Right lung (tissue), 2 donors: ENCODE measurements at regions not wholly inside any gene's neighbourhood (a gene's known extent, or its start where the extent isn't known, plus 50 kb on each side); places are given as distances from the start of the nearest gene placed in this dataset.
"Not testable (repeated sequence)": the region's sequence is repeated elsewhere in the genome, so short reads cannot be mapped to it uniquely, and the experiment has no call there.

Source experiments
- DNase-seq, 2 donors: peaks; one replicate each; pipeline ENCODE4 v3.0.0-alpha.2; 2013

- not testable (repeated sequence) for DNase-seq
These were observed 248.3 kb downstream of the CDH7 start for GRCh38 chr18:65998971-65999700.

GRCh38 chr18:65995206-65995605 lies 244.4 kb downstream of the CDH7 start:
- DNase-seq, result no peak

- no peak for DNase-seq
These were observed 243.5 kb downstream of the CDH7 start for GRCh38 chr18:65994302-65994701.

- DNase-seq, result no peak
These were observed 240.3 kb downstream of the CDH7 start for GRCh38 chr18:65990944-65991708.

DNA sequence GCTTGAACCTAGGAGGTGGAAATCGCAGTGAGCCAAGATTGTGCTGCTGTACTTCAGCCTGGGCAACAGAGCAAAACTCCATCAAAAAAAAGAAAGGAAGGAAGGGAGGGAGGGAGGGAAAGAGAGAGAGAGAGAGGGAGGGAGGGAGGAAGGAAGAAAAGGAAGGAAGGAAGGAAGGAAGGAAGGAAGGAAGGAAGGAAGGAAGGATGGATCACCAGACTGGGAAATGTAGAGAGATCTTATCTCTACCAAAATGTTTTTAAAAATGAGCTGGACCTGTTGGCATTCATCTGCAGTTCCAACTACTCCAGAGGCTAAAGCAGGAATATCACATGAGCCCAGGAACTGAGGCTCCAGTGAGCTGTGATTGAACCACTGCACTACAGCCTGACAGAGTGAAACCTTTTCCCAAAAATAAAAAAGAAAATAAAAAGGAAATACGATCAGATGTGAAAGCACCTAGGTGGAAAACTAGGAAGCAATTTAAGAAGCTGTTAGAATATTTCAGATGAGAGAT lies 239.4 kb downstream of the CDH7 start:
- no peak for DNase-seq

- DNase-seq, result no peak
These were observed 238.2 kb downstream of the CDH7 start for GRCh38 chr18:65988972-65989371.

DNA sequence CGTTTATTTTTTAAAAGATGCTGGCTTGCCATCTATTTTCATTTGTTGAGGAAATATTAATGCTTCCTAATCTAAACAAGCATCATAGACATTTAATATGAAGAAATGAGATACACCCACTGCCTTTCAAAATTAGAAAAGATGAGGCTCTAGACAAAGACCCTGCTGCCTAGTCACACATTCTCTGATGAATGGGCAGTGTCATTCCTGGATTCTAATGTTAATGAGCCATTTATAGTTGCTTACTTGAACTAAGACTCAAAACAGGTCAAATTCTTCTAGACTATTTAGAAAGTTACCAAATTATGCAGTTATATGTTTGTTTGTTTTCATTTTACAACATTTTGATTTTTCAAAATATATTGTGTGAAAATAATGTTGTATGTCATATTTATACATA lies 237.6 kb downstream of the CDH7 start:
- DNase-seq, result no peak

DNA sequence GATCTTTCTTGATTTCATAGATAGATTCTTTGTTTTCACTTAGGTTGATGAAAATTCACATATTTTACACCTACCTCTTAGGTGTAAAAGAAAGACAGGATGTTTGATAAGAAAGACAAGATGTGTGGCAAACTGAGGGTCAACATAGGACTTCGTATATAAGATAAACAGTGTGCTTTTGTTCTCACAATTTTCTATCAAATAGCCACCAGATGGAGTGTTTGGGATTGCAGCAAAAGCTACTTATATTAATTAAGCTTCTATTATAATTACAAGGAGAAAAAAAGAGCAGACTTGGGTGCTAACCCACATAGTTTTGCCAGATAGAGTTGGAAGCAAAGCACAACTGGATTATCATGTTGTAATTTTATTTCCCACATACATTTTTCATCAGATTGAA lies 232.9 kb downstream of the CDH7 start:
- DNase-seq, result no peak

- DNase-seq, result no peak
These were observed 224.7 kb downstream of the CDH7 start for GRCh38 chr18:65975536-65975935.

GRCh38 chr18:65974758-65975157 lies 223.9 kb downstream of the CDH7 start:
- no peak for DNase-seq

GRCh38 chr18:65968239-65969004 lies 217.6 kb downstream of the CDH7 start:
- no peak for DNase-seq

DNA sequence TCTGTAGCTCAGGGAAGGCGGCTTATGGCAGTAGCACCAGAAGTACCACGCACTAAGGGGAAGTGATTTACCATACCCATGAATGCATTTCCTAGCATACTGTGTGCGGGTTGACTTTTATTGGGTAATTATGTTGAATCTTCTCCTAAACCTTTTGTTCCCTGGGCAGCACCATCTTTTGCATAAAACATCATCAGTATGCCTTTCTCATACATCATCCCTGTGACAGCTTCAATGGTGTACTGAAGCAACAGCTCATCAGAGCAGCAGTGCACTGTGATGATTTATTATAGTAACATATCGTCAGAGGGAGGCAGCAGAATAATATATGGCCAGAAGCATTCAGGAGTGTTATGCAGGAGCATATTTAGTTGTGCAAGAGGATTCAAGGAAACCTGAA lies 204.9 kb downstream of the CDH7 start:
- no peak for DNase-seq

DNA sequence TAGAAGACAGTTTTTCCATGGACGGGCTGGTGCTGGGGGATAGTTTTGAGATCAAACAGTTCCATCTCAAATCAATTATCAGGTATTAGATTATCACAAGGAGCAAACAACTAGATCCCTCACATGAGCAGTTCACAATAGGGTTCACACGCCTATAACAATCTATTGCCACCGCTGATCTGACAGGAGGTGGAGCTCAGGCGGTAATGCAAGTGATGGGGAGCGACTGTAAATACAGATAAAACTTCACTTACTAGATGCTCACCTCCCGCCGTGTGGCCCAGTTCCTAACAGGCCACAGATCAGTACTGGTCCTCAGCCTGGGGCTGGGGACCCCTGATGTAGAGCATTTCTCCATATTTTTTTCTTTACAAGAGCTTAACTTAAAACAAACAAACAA lies 203.6 kb downstream of the CDH7 start:
- no peak for DNase-seq

DNA sequence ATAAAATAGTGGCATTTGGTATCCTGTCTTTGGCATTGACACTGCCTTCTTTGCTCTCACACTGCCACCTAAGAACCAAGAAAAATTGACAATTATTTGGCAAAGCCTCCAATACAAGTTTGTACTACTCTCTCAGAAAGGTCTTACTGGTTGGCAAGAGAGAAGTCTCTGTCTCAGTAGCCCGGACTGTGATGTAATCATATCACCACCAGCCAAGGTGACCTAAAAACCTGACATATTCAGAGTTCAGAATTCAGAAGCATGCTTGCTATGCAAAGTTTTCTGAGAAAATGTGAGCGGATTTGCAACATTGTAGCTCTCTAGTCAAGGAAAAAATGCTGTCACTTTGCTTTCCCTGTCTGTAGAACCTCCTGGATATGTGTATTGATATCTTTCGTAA lies 196.0 kb downstream of the CDH7 start:
- no peak for DNase-seq

DNA sequence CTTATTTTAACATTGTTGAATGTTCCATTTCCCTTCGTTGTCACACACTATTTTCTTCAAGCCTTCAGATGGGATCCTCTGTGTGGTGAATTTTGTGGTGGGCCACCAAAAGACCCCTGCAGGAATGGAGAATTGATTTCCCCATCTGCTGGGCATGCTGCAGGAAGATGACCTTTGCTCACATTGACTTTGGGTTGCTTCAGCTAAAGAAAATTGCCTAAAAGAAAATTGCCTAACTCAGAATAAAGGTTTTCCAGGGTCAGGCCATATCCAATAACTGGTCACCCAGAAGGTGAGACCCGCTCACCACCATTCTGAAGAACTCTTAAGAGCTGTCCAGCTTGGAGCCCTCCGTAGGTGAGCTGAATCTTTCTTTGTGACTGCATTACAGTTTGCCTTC lies 192.5 kb downstream of the CDH7 start:
- DNase-seq, result no peak

DNA sequence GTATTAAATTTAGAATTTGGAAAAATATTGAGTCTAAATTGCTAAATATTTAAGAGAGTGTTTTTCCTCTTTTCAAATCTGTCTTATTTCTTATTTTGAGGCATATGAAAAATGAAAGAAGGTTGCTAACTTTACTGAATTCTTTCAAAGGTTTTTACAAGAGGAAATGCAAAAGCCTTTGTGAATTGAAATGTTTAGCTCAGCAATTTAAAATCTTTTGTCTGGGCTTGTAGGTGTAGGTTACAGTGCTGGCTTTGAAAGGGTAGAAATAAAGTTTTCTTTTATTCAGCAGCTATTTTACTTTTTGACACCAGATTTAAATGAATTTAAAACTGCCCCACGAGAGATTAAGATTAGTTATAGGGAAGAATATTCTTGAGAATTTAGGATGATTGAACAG lies 192.0 kb downstream of the CDH7 start:
- no peak for DNase-seq

GRCh38 chr18:65942104-65942503 lies 191.3 kb downstream of the CDH7 start:
- DNase-seq, result no peak

GRCh38 chr18:65941482-65941881 lies 190.7 kb downstream of the CDH7 start:
- no peak for DNase-seq
